A549 (cell line): ENCODE measurements at regions not wholly inside any gene's neighbourhood (a gene's known extent, or its start where the extent isn't known, plus 50 kb on each side); places are given as distances from the start of the nearest gene placed in this dataset.

Experiments
- MYC ChIP-seq: IDR thresholded peaks from 2 replicates; pipeline ENCODE4 v1.6.1; 2012; ENCODE audit warnings: mild to moderate bottlenecking, inconsistent platforms, low read length, improper control_type of control experiment, borderline replicate concordance
- POLR2AphosphoS2 ChIP-seq: conservative IDR thresholded peaks from 2 replicates; pipeline ENCODE4 v1.6.1; 2012; ENCODE audit warnings: low read length, improper control_type of control experiment, inconsistent platforms
- RARB ChIP-seq: fragments of 250-450 bp; sonication (Bioruptor Pico); IDR thresholded peaks from 2 replicates; pipeline ENCODE4 v1.8.0; 2021; ENCODE audit warnings: mild to moderate bottlenecking, moderate library complexity

GRCh38 chr12:74817499-74817898 is 279.9 kb downstream of the ATXN7L3B start:
- no peak for TF ChIP-seq POLR2AphosphoS2
- TF ChIP-seq MYC, result no peak
- TF ChIP-seq RARB (CRISPR knock-in tag), result no peak
